OCI-LY1 (cell line): ENCODE measurements at regions not wholly inside any gene's neighbourhood (a gene's known extent, or its start where the extent isn't known, plus 50 kb on each side); places are given as distances from the start of the nearest gene placed in this dataset.

Experiments used
- CTCF ChIP-seq: fragments of 200-600 bp; sonication (generic), shearing (Covaris generic); IDR thresholded peaks from 2 replicates; pipeline ENCODE4 v1.5.1; 2017; ENCODE audit warnings: mild to moderate bottlenecking, antibody characterized with exemption, low read length, moderate library complexity, mixed read lengths
- EZH2 ChIP-seq: fragments of 200-600 bp; sonication (generic), shearing (Covaris generic); IDR thresholded peaks from 2 replicates; pipeline ENCODE4 v1.8.0; 2017; ENCODE audit warnings: borderline replicate concordance, mixed run types, mild to moderate bottlenecking, antibody characterized with exemption, low read length, moderate library complexity, mixed read lengths

DNA sequence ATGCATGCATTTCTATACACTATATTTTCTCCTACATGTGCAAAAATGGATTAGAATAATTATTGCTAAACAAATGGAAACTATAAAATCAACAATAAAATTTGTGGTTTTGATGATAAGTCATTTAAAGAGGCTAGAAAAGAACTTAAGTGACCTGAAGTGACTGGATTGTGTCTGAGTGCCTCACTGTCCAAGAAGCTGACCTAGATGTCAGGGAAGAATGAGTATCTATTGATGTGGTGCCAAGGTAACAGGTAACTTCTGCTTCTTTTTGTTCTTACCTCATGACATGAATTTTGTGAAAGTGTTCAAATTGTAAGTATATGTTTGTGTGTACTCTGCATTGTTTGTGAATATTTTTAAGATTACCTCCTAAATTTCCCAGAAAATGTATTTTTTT lies 1623.9 kb upstream of the ACVR2A start:
- TF ChIP-seq CTCF, result no peak
- no peak for TF ChIP-seq EZH2
